ENCODE measurements at regions not wholly inside any gene's neighbourhood (a gene's known extent, or its start where the extent isn't known, plus 50 kb on each side); places are given as distances from the start of the nearest gene placed in this dataset.

GRCh38 chr21:16213518-16213917 is 483.7 kb downstream of the USP25 start:
- Histone ChIP-seq H3K79me2 (ENCODE audit: insufficient read depth, low read length) (peaks cover 8% of the 10 kb centered on the region), H3K9me3 (ENCODE audit: low read depth, low read length) (no peaks in the 10 kb centered on the region), H3K4me3 (ENCODE audit: insufficient read depth, low read length) (no peak overlapping the region), H3K27me3 (ENCODE audit: insufficient read depth, low read length) (no peaks in the 10 kb centered on the region), H3K36me3 (ENCODE audit: insufficient read depth, low read length) (no peaks in the 10 kb centered on the region), H4K20me1 (ENCODE audit: insufficient read depth, low read length) (no peaks in the 10 kb centered on the region), H3K4me1 (ENCODE audit: insufficient read depth, low read length) (peaks cover 11% of the 10 kb centered on the region), H3K27ac (ENCODE audit: low read depth, low read length) (no peak overlapping the region), H3K4me2 (ENCODE audit: insufficient read depth, low read length) (no peak overlapping the region), H2AFZ (ENCODE audit: low read length) (no peak overlapping the region)
- no peak for TF ChIP-seq CTCF (IDR thresholded peaks at IDR 0.05; ENCODE audit: extremely low read depth, low read depth, low read length)
- no peak for DNase-seq (ENCODE audit: insufficient read length, low spot score, missing footprints)

GRCh38 chr21:16215193-16215592 is 485.4 kb downstream of the USP25 start:
- Histone ChIP-seq H3K27ac (ENCODE audit: low read depth, low read length) (no peak overlapping the region), H3K4me3 (ENCODE audit: insufficient read depth, low read length) (no peak overlapping the region), H3K27me3 (ENCODE audit: insufficient read depth, low read length) (no peaks in the 10 kb centered on the region), H4K20me1 (ENCODE audit: insufficient read depth, low read length) (no peaks in the 10 kb centered on the region), H3K4me2 (ENCODE audit: insufficient read depth, low read length) (no peak overlapping the region), H3K9me3 (ENCODE audit: low read depth, low read length) (no peaks in the 10 kb centered on the region), H3K4me1 (ENCODE audit: insufficient read depth, low read length) (peaks cover 11% of the 10 kb centered on the region), H2AFZ (ENCODE audit: low read length) (no peak overlapping the region), H3K36me3 (ENCODE audit: insufficient read depth, low read length) (no peaks in the 10 kb centered on the region), H3K79me2 (ENCODE audit: insufficient read depth, low read length) (peaks cover 3% of the 10 kb centered on the region)
- no peak for TF ChIP-seq CTCF (IDR thresholded peaks at IDR 0.05; ENCODE audit: extremely low read depth, low read depth, low read length)
- DNase-seq (ENCODE audit: insufficient read length, low spot score, missing footprints) = no peak

GRCh38 chr21:16215663-16216183 is 485.9 kb downstream of the USP25 start:
- no peaks in the 10 kb centered on the region for H3K27me3 ChIP-seq (ENCODE audit: insufficient read depth, low read length)
- no peak overlapping the region for H2AFZ ChIP-seq (ENCODE audit: low read length)
- H3K36me3 ChIP-seq (ENCODE audit: insufficient read depth, low read length) = no peaks in the 10 kb centered on the region
- no peak overlapping the region for H3K4me2 ChIP-seq (ENCODE audit: insufficient read depth, low read length)
- H3K79me2 ChIP-seq (ENCODE audit: insufficient read depth, low read length) = peaks cover 3% of the 10 kb centered on the region
- H3K27ac ChIP-seq (ENCODE audit: low read depth, low read length) = no peak overlapping the region
- no peak for TF ChIP-seq CTCF (IDR thresholded peaks at IDR 0.05; ENCODE audit: extremely low read depth, low read depth, low read length)
- peaks cover 11% of the 10 kb centered on the region for H3K4me1 ChIP-seq (ENCODE audit: insufficient read depth, low read length)
- H3K9me3 ChIP-seq (ENCODE audit: low read depth, low read length) = no peaks in the 10 kb centered on the region
- DNase-seq (ENCODE audit: insufficient read length, low spot score, missing footprints) = no peak
- H3K4me3 ChIP-seq (ENCODE audit: insufficient read depth, low read length) = no peak overlapping the region
- H4K20me1 ChIP-seq (ENCODE audit: insufficient read depth, low read length) = no peaks in the 10 kb centered on the region

- Histone ChIP-seq H3K27ac (ENCODE audit: low read depth, low read length) (no peak overlapping the region), H3K4me2 (ENCODE audit: insufficient read depth, low read length) (no peak overlapping the region), H4K20me1 (ENCODE audit: insufficient read depth, low read length) (no peaks in the 10 kb centered on the region), H3K27me3 (ENCODE audit: insufficient read depth, low read length) (no peaks in the 10 kb centered on the region), H3K4me3 (ENCODE audit: insufficient read depth, low read length) (no peak overlapping the region), H3K9me3 (ENCODE audit: low read depth, low read length) (no peaks in the 10 kb centered on the region), H3K79me2 (ENCODE audit: insufficient read depth, low read length) (peaks cover 3% of the 10 kb centered on the region), H2AFZ (ENCODE audit: low read length) (peak overlapping the region; percentile 18), H3K36me3 (ENCODE audit: insufficient read depth, low read length) (no peaks in the 10 kb centered on the region), H3K4me1 (ENCODE audit: insufficient read depth, low read length) (peaks cover 8% of the 10 kb centered on the region)
- no peak for TF ChIP-seq CTCF (IDR thresholded peaks at IDR 0.05; ENCODE audit: extremely low read depth, low read depth, low read length)
- DNase-seq (ENCODE audit: insufficient read length, low spot score, missing footprints) = no peak
Observed at GRCh38 chr21:16216288-16216962, 486.6 kb downstream of the USP25 start.
